ENCODE measurements at regions not wholly inside any gene's neighbourhood (a gene's known extent, or its start where the extent isn't known, plus 50 kb on each side); places are given as distances from the start of the nearest gene placed in this dataset.

DNA sequence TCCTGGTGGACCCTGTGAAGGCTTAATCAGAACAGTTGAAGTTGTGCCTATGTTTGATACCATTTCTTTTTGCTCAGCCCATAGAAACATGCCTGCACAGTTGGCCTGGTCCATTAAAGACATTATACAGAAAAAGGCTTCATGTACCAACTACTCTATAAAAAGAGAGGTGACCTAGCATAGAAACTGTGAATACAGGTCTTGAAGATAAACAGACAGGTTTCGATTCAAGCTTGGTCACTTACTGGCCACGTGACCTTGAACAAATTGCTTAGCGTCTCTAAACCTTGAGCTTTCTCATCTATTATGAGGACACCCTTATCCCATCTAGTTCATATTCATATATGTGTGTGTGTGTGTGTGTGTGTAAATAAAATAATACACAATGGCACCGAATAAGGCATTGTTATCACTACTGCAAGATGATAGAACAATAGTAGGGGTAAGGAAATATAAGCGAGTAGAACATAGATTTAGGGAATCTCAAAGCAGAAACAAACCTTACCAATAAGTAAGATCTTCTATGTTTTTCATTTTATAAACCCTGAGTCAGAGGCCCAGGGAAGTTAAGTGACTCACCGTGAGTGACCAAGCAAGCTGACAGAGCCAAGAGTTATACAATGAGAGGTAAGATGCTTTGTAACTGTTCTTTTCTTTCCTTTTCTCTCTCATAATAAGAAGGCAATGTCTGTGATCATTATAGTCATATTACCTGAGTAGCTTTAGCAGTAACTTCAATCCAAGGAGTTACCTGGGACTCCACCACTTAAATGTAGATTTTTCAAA lies 476.8 kb upstream of the DEPDC1 start:
- TF ChIP-seq, protein P1, sequence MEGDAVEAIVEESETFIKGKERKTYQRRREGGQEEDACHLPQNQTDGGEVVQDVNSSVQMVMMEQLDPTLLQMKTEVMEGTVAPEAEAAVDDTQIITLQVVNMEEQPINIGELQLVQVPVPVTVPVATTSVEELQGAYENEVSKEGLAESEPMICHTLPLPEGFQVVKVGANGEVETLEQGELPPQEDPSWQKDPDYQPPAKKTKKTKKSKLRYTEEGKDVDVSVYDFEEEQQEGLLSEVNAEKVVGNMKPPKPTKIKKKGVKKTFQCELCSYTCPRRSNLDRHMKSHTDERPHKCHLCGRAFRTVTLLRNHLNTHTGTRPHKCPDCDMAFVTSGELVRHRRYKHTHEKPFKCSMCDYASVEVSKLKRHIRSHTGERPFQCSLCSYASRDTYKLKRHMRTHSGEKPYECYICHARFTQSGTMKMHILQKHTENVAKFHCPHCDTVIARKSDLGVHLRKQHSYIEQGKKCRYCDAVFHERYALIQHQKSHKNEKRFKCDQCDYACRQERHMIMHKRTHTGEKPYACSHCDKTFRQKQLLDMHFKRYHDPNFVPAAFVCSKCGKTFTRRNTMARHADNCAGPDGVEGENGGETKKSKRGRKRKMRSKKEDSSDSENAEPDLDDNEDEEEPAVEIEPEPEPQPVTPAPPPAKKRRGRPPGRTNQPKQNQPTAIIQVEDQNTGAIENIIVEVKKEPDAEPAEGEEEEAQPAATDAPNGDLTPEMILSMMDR (IDR thresholded peaks at IDR 0.05; ENCODE audit: low read depth, low read length, missing control alignments): no peak
- no peak overlapping the region for H3K4me3 ChIP-seq (replicated peaks; ENCODE audit: low read depth, low read length)
- DNase-seq (ENCODE audit: extremely low read depth, low read depth): no peak

DNA sequence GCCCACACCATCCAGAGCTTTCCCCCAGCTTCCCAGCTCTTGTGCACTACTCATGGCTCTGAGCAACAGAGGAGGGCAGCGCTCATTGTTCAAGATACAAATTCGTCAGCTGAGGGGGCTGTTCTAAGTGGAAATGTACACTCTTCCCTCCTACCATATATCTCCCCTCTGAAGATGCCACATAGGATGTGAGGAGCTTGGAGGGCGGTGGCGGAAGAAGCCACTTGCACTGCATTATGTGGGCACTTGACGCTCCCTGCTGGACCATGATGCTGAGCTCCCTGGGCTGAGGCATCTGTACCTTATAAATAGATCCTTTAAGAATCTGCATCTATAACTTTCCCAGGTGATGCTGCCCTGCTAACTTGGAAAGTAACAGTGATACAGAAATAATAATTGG lies 477.6 kb upstream of the DEPDC1 start:
- H3K4me3 ChIP-seq (replicated peaks; ENCODE audit: low read depth, low read length): no peak overlapping the region
- TF ChIP-seq, protein P1 (IDR thresholded peaks at IDR 0.05; ENCODE audit: low read depth, low read length, missing control alignments): no peak
- no peak for DNase-seq (ENCODE audit: extremely low read depth, low read depth)

DNA sequence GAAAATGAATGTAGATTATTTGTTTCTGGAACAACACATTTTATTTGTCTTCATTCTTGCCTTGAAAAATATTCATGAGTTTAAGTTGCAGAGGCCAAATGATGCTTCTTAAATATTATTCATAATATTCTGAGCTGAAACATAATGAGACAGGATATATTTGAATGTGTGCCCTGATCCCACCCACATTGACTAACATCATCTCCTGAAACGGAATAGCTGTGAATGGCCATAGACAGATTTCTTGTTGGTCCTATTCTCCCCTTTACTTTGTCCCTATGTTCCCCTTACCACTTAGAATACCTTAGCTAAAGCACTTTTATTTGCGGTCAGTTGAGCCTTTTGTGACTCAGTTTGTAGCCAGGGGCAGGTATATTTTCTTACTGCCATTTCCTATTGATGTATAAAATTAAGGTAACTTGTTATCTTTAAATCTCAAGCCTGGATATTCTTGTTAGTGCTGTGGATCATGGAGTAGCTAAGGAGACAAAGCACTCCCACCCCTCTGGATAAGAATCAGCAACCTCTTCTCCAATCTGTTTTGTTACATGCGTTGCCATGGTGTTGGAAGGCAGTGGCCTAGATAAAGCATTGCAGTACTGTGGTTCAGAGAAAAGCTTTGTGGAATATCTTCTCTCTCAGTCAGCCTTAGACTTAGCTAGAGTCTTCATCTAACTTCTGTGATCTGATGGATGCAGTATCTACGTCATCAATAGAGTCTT lies 478.5 kb upstream of the DEPDC1 start:
- TF ChIP-seq, protein P1 (IDR thresholded peaks at IDR 0.05; ENCODE audit: low read depth, low read length, missing control alignments): no peak
- no peak for DNase-seq (ENCODE audit: extremely low read depth, low read depth)
- H3K4me3 ChIP-seq (replicated peaks; ENCODE audit: low read depth, low read length): no peak overlapping the region

DNA sequence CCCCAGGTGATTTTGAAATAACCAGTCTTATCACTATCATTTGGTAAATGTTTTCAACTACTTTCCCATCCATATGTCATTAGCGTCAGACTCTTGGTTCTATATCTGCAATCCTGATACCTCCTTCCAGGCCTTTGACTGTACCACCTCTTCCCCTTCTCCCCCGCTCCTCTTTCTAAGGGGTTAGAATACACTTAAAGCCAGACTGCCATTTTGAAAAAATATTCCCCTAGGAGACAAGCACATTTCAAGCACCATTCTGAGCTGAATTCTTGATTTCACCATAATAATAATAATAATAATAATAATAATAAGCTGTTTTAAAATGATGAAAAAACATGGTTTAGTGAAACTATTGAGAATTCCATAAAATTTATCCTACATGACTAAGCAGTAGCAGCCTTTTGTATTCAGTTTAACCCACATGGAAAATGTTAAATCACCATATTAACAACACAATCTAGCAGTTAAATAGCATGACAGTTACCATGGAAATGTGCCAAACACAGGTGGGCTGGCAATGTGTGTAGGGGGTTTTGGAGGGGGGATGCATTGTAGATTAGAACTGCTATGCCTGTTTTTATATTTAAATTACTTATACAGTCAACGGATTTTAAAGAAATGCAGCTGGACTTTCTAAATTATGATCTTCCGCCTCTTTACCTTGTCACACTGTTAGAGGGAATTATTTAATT lies 480.2 kb upstream of the DEPDC1 start:
- TF ChIP-seq, protein P1 (IDR thresholded peaks at IDR 0.05; ENCODE audit: low read depth, low read length, missing control alignments): no peak
- no peak for DNase-seq (ENCODE audit: extremely low read depth, low read depth)
- H3K4me3 ChIP-seq (replicated peaks; ENCODE audit: low read depth, low read length): no peak overlapping the region

DNA sequence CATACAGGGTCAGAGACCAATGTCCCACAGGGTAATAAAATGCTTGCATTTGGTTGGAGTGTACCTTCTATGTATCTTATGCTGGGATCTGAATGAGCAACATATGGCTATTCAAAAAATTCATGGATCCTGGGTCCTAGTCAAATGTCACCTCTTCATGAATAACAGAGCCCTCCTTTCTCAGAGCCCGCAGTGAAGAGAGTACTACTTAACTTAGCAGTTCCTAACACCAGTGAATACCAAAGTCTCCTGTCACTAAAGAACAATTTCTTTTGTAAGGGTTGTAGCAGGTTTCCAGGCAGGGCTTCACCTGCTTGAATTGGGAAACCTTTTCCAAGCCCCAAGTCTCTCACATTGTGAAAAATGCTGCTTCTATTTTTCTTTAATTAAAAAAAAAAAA lies 483.0 kb upstream of the DEPDC1 start:
- DNase-seq (ENCODE audit: extremely low read depth, low read depth): no peak
- H3K4me3 ChIP-seq (replicated peaks; ENCODE audit: low read depth, low read length): no peak overlapping the region
- TF ChIP-seq, protein P1 (IDR thresholded peaks at IDR 0.05; ENCODE audit: low read depth, low read length, missing control alignments): no peak

DNA sequence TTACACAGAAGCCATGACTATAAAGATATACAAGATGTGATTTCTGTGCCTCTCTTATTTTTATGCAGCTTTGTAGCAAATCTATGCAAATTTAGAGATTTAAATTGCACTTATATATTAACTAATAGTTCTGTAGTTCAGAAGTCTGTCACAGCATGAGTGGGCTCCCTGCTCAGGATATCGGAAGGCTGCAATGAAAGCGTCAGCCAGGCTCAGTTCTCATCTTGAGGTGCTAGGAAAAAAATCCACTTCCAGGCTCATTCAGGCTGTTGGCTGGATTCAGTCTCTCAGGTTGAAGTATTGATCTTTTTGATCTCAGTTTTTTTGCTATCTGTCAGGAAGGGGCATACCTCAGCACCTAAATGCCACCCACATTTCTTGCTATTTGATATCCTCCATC lies 487.4 kb upstream of the DEPDC1 start:
- H3K4me3 ChIP-seq (replicated peaks; ENCODE audit: low read depth, low read length): no peak overlapping the region
- DNase-seq (ENCODE audit: extremely low read depth, low read depth): no peak
- TF ChIP-seq, protein P1 (IDR thresholded peaks at IDR 0.05; ENCODE audit: low read depth, low read length, missing control alignments): no peak
